H1 (cell line): ENCODE measurements at regions not wholly inside any gene's neighbourhood (a gene's known extent, or its start where the extent isn't known, plus 50 kb on each side); places are given as distances from the start of the nearest gene placed in this dataset.

Experiments
- CTCF ChIA-PET: fragments of 300-600 bp; sonication (Branson Sonifier 250); formaldehyde crosslinking; loops from one replicate; lab custom pipeline; 2021; ENCODE audit not compliant: partially characterized antibody; lab: Charles Lee
- POLR2A ChIA-PET: fragments of 300-600 bp; sonication (Branson Sonifier 250); formaldehyde crosslinking; loops from one replicate; lab custom pipeline; 2021; ENCODE audit warnings: inconsistent platforms; ENCODE audit not compliant: partially characterized antibody; lab: Charles Lee
- DNase-seq, 2 experiments: peaks; one replicate each; pipeline versions ENCODE4 v3.0.0 to v3.0.0-alpha.2; 2010 to 2022; ENCODE audit warnings: low spot score in 2 of 2, low read depth in 1 of 2, mixed read lengths in 1 of 2
- FAIRE-seq: peaks from 2 replicates; lab custom pipeline; 2011; peaks lifted over from hg19 to GRCh38; lab: Jason Lieb, UNC
- H2AFZ ChIP-seq: 2 replicates; pipeline ENCODE4 v1.8.1; 2012; ENCODE audit warnings: low read length, inconsistent platforms
- H2AK5ac ChIP-seq: 2 replicates; pipeline ENCODE4 v1.6.1; 2013; ENCODE audit warnings: low read depth, low read length
- H2BK120ac ChIP-seq: replicated peaks from 2 replicates; pipeline ENCODE3; 2013; ENCODE audit warnings: low read depth, low read length, inconsistent platforms
- H2BK12ac ChIP-seq: 2 replicates; pipeline ENCODE4 v1.6.1; 2013; ENCODE audit warnings: low read depth, low read length
- H2BK15ac ChIP-seq: 2 replicates; pipeline ENCODE4 v1.6.1; 2013; ENCODE audit warnings: low read length
- H2BK20ac ChIP-seq: 2 replicates; pipeline ENCODE4 v1.6.1; 2013; ENCODE audit warnings: low read length
- H2BK5ac ChIP-seq: 2 replicates; pipeline ENCODE4 v1.6.1; 2013; ENCODE audit warnings: low read depth, low read length
- H3K14ac ChIP-seq: 2 replicates; pipeline ENCODE4 v1.6.1; 2013; ENCODE audit warnings: inconsistent platforms; ENCODE audit not compliant: insufficient read length
- H3K18ac ChIP-seq: 2 replicates; pipeline ENCODE4 v1.6.1; 2013; ENCODE audit warnings: low read length; ENCODE audit errors: extremely low read depth
- H3K23ac ChIP-seq: 2 replicates; pipeline ENCODE4 v1.6.1; 2013; ENCODE audit warnings: inconsistent platforms; ENCODE audit not compliant: insufficient read length
- H3K23me2 ChIP-seq: 2 replicates; pipeline ENCODE4 v1.6.1; 2013; ENCODE audit warnings: low read depth, low read length
- H3K27ac ChIP-seq: 2 replicates; pipeline ENCODE4 v1.6.1; 2011; ENCODE audit warnings: low read depth, low read length, inconsistent platforms
- H3K27me3 ChIP-seq, 4 experiments: replicated peaks in 1 of 4; 1 replicate in 1 of 4; 2 replicates in 3 of 4; pipeline versions ENCODE4 v1.6.1 to v1.8.1; 2011 to 2013; ENCODE audit warnings: low read length in 3 of 4, mild to moderate bottlenecking in 3 of 4, inconsistent platforms in 2 of 4, mixed read lengths in 2 of 4, moderate library complexity in 1 of 4; ENCODE audit not compliant: control insufficient read depth in 3 of 4, insufficient read depth in 3 of 4; ENCODE audit errors: extremely low read depth in 1 of 4
- H3K36me3 ChIP-seq, 4 experiments: 2 replicates each; pipeline versions ENCODE4 v1.6.1 to v1.8.1; 2011 to 2013; ENCODE audit warnings: mild to moderate bottlenecking in 4 of 4, low read length in 3 of 4, moderate library complexity in 2 of 4, control low read depth in 1 of 4, inconsistent platforms in 1 of 4; ENCODE audit not compliant: insufficient read depth in 4 of 4, control insufficient read depth in 2 of 4
- H3K4ac ChIP-seq: replicated peaks from 2 replicates; pipeline ENCODE3; 2013; ENCODE audit warnings: low read length, low read depth, mixed read lengths, inconsistent platforms; ENCODE audit not compliant: insufficient read length
- H3K4me1 ChIP-seq, 4 experiments: replicated peaks in 1 of 4; 1 replicate in 1 of 4; 2 replicates in 3 of 4; pipeline versions ENCODE4 v1.6.1 to v1.8.1; 2011 to 2013; ENCODE audit warnings: low read length in 3 of 4, inconsistent platforms in 2 of 4, mixed read lengths in 1 of 4; ENCODE audit not compliant: insufficient read depth in 4 of 4, control insufficient read depth in 3 of 4
- H3K4me2 ChIP-seq, 2 experiments: 2 replicates each; pipeline versions ENCODE4 v1.6.1 to v1.8.1; 2011 to 2013; ENCODE audit warnings: low read depth in 2 of 2, low read length in 2 of 2, control low read depth in 1 of 2, inconsistent platforms in 1 of 2, mild to moderate bottlenecking in 1 of 2; ENCODE audit not compliant: insufficient read depth in 1 of 2
- H3K4me3 ChIP-seq, 4 experiments: fragments of 200-600, 300-600 bp in 1 of 4; sonication (generic), shearing (Covaris generic), sonication (Bioruptor Twin) in 1 of 4; 2 replicates each; pipeline versions ENCODE4 v1.5.1 to v1.8.1; 2011 to 2016; ENCODE audit warnings: low read length in 4 of 4, low read depth in 3 of 4, control low read depth in 2 of 4, inconsistent platforms in 2 of 4, mild to moderate bottlenecking in 2 of 4, mixed read lengths in 1 of 4, moderate library complexity in 1 of 4; ENCODE audit not compliant: insufficient read depth in 2 of 4; ENCODE audit errors: extremely low read depth in 1 of 4
- H3K56ac ChIP-seq: replicated peaks from 2 replicates; pipeline ENCODE3; 2013; ENCODE audit warnings: low read depth, mild to moderate bottlenecking, mixed read lengths, low read length, inconsistent platforms; ENCODE audit not compliant: insufficient read length
- H3K79me1 ChIP-seq: 2 replicates; pipeline ENCODE4 v1.6.1; 2013; ENCODE audit warnings: low read depth, low read length, control low read depth
- H3K79me2 ChIP-seq, 2 experiments: 2 replicates each; pipeline versions ENCODE4 v1.6.1 to v1.8.1; 2012 to 2013; ENCODE audit warnings: low read length in 2 of 2, mild to moderate bottlenecking in 2 of 2, inconsistent platforms in 1 of 2; ENCODE audit not compliant: insufficient read depth in 2 of 2, control insufficient read depth in 1 of 2
- H3K9ac ChIP-seq, 4 experiments: replicated peaks in 1 of 4; 1 replicate in 1 of 4; 2 replicates in 3 of 4; pipeline versions ENCODE4 v1.6.1 to v1.8.1; 2011 to 2013; ENCODE audit warnings: low read depth in 3 of 4, low read length in 3 of 4, control low read depth in 2 of 4, mild to moderate bottlenecking in 2 of 4, moderate library complexity in 2 of 4, inconsistent platforms in 1 of 4; ENCODE audit errors: extremely low read depth in 1 of 4
- H3K9me3 ChIP-seq, 2 experiments: 2 replicates each; pipeline versions ENCODE4 v1.6.1 to v1.8.1; 2012 to 2013; ENCODE audit warnings: mild to moderate bottlenecking in 2 of 2, moderate library complexity in 2 of 2, control low read depth in 1 of 2, inconsistent platforms in 1 of 2, low read depth in 1 of 2, low read length in 1 of 2, mixed read lengths in 1 of 2; ENCODE audit not compliant: insufficient read depth in 2 of 2
- H4K20me1 ChIP-seq, 2 experiments: replicated peaks in 1 of 2; 2 replicates each; pipeline versions ENCODE3 to v1.8.1; 2011 to 2013; ENCODE audit warnings: inconsistent platforms in 2 of 2, low read length in 2 of 2, mild to moderate bottlenecking in 1 of 2; ENCODE audit not compliant: insufficient read depth in 2 of 2, control insufficient read depth in 1 of 2
- H4K5ac ChIP-seq: 2 replicates; pipeline ENCODE4 v1.6.1; 2013; ENCODE audit warnings: low read length, low read depth, mixed read lengths, inconsistent platforms; ENCODE audit not compliant: insufficient read length
- H4K8ac ChIP-seq: 2 replicates; pipeline ENCODE4 v1.8.0; 2013; ENCODE audit warnings: mild to moderate bottlenecking, moderate library complexity, low read length, inconsistent platforms; ENCODE audit not compliant: insufficient read depth; ENCODE audit errors: extremely low read depth
- H4K91ac ChIP-seq: replicated peaks from 2 replicates; pipeline ENCODE3; 2013; ENCODE audit warnings: low read length, mixed read lengths, inconsistent platforms; ENCODE audit not compliant: insufficient read length
- GABPA ChIP-seq: IDR thresholded peaks from 2 replicates; pipeline ENCODE4 v1.6.1; 2011; ENCODE audit warnings: mild to moderate bottlenecking, low read length, moderate library complexity, borderline replicate concordance; ENCODE audit not compliant: insufficient read depth
- JUND ChIP-seq: IDR thresholded peaks from 2 replicates; pipeline ENCODE4 v1.6.1; 2011; ENCODE audit warnings: mild to moderate bottlenecking, improper control_type of control experiment, low read length
- NRF1 ChIP-seq: IDR thresholded peaks from 2 replicates; pipeline ENCODE4 v1.6.1; 2011; ENCODE audit warnings: mild to moderate bottlenecking, low read depth, low read length, improper control_type of control experiment
- RNF2 ChIP-seq: fragments of 200-900, 300-1000 bp; sonication (generic); IDR thresholded peaks from 2 replicates; pipeline ENCODE4 v1.7.1; 2016; ENCODE audit warnings: borderline replicate concordance, low read depth, mild to moderate bottlenecking, antibody characterized with exemption, low read length; ENCODE audit not compliant: poor library complexity, severe bottlenecking; ENCODE audit errors: missing control alignments
- SAP30 ChIP-seq: fragments of 300-600 bp; sonication (generic); IDR thresholded peaks from 2 replicates; pipeline ENCODE4 v1.7.1; 2012; ENCODE audit warnings: low read length, moderate library complexity, mild to moderate bottlenecking, inconsistent platforms; ENCODE audit not compliant: insufficient read depth, insufficient replicate concordance
- SP2 ChIP-seq: IDR thresholded peaks from 2 replicates; pipeline ENCODE4 v1.6.1; 2012; ENCODE audit warnings: mild to moderate bottlenecking, low read length, inconsistent platforms
- TAF1 ChIP-seq: IDR thresholded peaks from 2 replicates; pipeline ENCODE4 v1.6.1; 2011; ENCODE audit warnings: mild to moderate bottlenecking, low read depth, low read length
- WGBS, 2 experiments: shearing (Covaris generic) in 1 of 2; methylation state at CpG; one replicate each; pipeline versions ENCODE4 v1.1.6 to v1.1.7; 2013 to 2015; ENCODE audit warnings: low lambda C conversion rate in 2 of 2, mixed read lengths in 2 of 2, inconsistent platforms in 1 of 2, low coverage in 1 of 2, missing lambda C conversion rate in 1 of 2; ENCODE audit not compliant: insufficient replicate concordance in 2 of 2, insufficient coverage in 1 of 2, insufficient read length in 1 of 2; ENCODE audit errors: extremely low coverage in 1 of 2, missing lambda C conversion rate in 1 of 2; 5-methylcytosine and 5-hydroxymethylcytosine counted together
- TF ChIP-seq, protein P1 (sequence below), 3 experiments: IDR thresholded peaks; 1 replicate in 2 of 3; 2 replicates in 1 of 3; pipeline versions ENCODE4 v1.5.1 to v1.6.1; 2011; ENCODE audit warnings: low read length in 3 of 3, mild to moderate bottlenecking in 3 of 3, inconsistent platforms in 2 of 3, low read depth in 1 of 3, moderate library complexity in 1 of 3; ENCODE audit not compliant: insufficient read depth in 1 of 3; ENCODE audit errors: control extremely low read depth in 1 of 3
- TF ChIP-seq, protein P2 (sequence below): IDR thresholded peaks from 2 replicates; pipeline ENCODE4 v1.6.1; 2012; ENCODE audit warnings: low read length, inconsistent platforms
- TF ChIP-seq, protein P3 (sequence below): IDR thresholded peaks from 2 replicates; pipeline ENCODE4 v1.6.1; 2012; ENCODE audit warnings: inconsistent platforms

DNA sequence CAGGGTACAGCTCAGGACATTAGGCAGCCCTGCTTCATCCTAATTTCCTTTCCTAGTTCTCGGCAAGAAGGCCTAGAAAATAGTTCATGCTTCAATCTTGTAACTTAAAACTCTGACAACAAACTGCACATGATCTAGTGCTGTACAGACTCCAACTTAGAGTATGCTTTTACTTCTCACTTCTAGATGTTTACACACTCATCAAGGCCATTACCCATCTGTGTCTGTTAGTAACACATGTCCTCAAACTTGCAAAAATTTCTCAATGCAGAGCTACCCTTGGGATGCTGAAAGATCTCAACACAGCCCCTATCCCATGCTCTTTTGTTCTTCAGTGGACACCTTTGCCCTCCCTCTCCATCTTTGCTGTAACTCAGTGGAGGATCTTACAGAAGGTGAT lies 252.0 kb downstream of the OSR1 start:
- CTCF ChIA-PET: interaction anchor here (0.8 kb wide), 1 partner anchor 9 kb away, joined by 3 read pairs; no protein-coding TSS in a partner anchor
- no peak overlapping the region for H3K18ac ChIP-seq
- H4K8ac ChIP-seq: no peak overlapping the region
- H2AFZ ChIP-seq: no peak overlapping the region
- H3K4me2 ChIP-seq: no peak overlapping the region
- H3K23me2 ChIP-seq: no peaks in the 10 kb centered on the region
- no peak overlapping the region for H3K4me3 ChIP-seq
- no peaks in the 10 kb centered on the region for H3K36me3 ChIP-seq
- no peak overlapping the region for H2BK120ac ChIP-seq
- H2BK20ac ChIP-seq: no peak overlapping the region
- no peak overlapping the region for H2AK5ac ChIP-seq
- POLR2A ChIA-PET: no interaction called here
- H3K4ac ChIP-seq: no peak overlapping the region
- H2BK12ac ChIP-seq: no peak overlapping the region
- no peaks in the 10 kb centered on the region for H3K27me3 ChIP-seq
- H4K20me1 ChIP-seq: no peaks in the 10 kb centered on the region
- H3K23ac ChIP-seq: no peak overlapping the region
- no peak overlapping the region for H3K27ac ChIP-seq
- no peak overlapping the region for H4K91ac ChIP-seq
- H3K79me2 ChIP-seq: no peaks in the 10 kb centered on the region
- DNase-seq: no peak
- no peaks in the 10 kb centered on the region for H3K79me1 ChIP-seq
- H4K5ac ChIP-seq: no peak overlapping the region
- no peak for FAIRE-seq
- no peak overlapping the region for H3K14ac ChIP-seq
- H3K9me3 ChIP-seq: no peaks in the 10 kb centered on the region
- no peak overlapping the region for H2BK5ac ChIP-seq
- H2BK15ac ChIP-seq: no peak overlapping the region
- no peak overlapping the region for H3K9ac ChIP-seq
- WGBS, 2 experiments: 75% methylated on average over 1 of the region's 1 CpG; no CpG with 5 or more reads in 1 of the 2 experiments
- H3K4me1 ChIP-seq: no peaks in the 10 kb centered on the region
- no peak overlapping the region for H3K56ac ChIP-seq
- TF ChIP-seq JUND (no peak), RNF2 (no peak), SAP30 (no peak), TAF1 (no peak), SP2 (no peak), NRF1 (no peak), GABPA (no peak)
- TF ChIP-seq, protein P1, sequence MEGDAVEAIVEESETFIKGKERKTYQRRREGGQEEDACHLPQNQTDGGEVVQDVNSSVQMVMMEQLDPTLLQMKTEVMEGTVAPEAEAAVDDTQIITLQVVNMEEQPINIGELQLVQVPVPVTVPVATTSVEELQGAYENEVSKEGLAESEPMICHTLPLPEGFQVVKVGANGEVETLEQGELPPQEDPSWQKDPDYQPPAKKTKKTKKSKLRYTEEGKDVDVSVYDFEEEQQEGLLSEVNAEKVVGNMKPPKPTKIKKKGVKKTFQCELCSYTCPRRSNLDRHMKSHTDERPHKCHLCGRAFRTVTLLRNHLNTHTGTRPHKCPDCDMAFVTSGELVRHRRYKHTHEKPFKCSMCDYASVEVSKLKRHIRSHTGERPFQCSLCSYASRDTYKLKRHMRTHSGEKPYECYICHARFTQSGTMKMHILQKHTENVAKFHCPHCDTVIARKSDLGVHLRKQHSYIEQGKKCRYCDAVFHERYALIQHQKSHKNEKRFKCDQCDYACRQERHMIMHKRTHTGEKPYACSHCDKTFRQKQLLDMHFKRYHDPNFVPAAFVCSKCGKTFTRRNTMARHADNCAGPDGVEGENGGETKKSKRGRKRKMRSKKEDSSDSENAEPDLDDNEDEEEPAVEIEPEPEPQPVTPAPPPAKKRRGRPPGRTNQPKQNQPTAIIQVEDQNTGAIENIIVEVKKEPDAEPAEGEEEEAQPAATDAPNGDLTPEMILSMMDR (IDR thresholded peaks at IDR 0.05; ENCODE audit: control extremely low read depth in 1 of 3, insufficient read depth in 1 of 3, low read depth in 1 of 3, low read length in 3 of 3): no peak
- TF ChIP-seq, protein P2, sequence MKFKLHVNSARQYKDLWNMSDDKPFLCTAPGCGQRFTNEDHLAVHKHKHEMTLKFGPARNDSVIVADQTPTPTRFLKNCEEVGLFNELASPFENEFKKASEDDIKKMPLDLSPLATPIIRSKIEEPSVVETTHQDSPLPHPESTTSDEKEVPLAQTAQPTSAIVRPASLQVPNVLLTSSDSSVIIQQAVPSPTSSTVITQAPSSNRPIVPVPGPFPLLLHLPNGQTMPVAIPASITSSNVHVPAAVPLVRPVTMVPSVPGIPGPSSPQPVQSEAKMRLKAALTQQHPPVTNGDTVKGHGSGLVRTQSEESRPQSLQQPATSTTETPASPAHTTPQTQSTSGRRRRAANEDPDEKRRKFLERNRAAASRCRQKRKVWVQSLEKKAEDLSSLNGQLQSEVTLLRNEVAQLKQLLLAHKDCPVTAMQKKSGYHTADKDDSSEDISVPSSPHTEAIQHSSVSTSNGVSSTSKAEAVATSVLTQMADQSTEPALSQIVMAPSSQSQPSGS: no peak
- TF ChIP-seq, protein P3, sequence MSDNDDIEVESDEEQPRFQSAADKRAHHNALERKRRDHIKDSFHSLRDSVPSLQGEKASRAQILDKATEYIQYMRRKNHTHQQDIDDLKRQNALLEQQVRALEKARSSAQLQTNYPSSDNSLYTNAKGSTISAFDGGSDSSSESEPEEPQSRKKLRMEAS: no peak
